ENCODE measurements at regions not wholly inside any gene's neighbourhood (a gene's known extent, or its start where the extent isn't known, plus 50 kb on each side); places are given as distances from the start of the nearest gene placed in this dataset.

DNA sequence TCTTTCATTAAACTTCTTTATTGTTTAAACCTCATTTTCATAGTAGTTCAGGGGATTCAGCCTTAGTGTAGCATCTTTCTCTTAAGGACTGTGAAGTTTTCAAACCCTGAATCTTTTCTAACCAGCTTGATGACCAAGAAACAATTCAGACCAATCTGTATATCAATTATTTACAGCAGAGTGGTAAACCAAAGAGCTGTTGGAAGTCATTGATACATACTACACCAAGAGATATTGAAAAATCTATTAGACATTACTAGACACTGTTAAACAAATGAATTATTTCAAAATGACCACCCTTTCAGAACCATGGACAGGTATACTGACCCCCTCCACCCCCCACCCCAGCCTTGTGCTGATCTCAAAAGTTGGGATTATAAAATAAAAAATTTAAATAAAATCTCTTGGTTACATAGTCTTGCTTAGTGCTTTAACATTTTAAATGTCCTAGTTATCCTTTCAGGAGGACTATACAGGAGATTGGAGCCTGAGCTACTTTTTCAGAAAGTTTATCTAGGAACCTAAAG lies 143.9 kb upstream of the LSM8 start:
- Histone ChIP-seq H2AFZ (ENCODE audit: low read depth, low read length) (no peak overlapping the region), H3K4ac (ENCODE audit: low read depth in 1 of 2, low read length in 2 of 2) (no peak overlapping the region), H3K79me1 (replicated peaks; ENCODE audit: low read length, poor library complexity, severe bottlenecking) (no peaks in the 10 kb centered on the region), H2BK15ac (ENCODE audit: low read depth, poor library complexity, severe bottlenecking) (no peak overlapping the region), H3K23ac (ENCODE audit: low read length in 2 of 2) (no peak overlapping the region), H3K36me3 (ENCODE audit: control insufficient read depth in 1 of 2, insufficient read depth in 2 of 2, low read depth in 1 of 2, low read length in 2 of 2) (no peaks in the 10 kb centered on the region), H3K27ac (ENCODE audit: low read length, poor library complexity, severe bottlenecking) (no peak overlapping the region), H2BK120ac (ENCODE audit: low read depth, low read length) (no peak overlapping the region), H3K4me1 (ENCODE audit: control insufficient read depth, insufficient read depth, low read depth, low read length) (no peaks in the 10 kb centered on the region), H2BK12ac (ENCODE audit: low read length in 2 of 2) (no peak overlapping the region), H3K9me3 (ENCODE audit: control insufficient read depth, low read length) (no peaks in the 10 kb centered on the region), H3K14ac (ENCODE audit: low read length in 2 of 2) (no peak overlapping the region), H3K9ac (ENCODE audit: low read length) (no peak overlapping the region), H3K4me3 (ENCODE audit: insufficient read depth in 1 of 2, low read depth in 1 of 2, low read length in 2 of 2) (no peak overlapping the region), H3K4me2 (ENCODE audit: low read length, poor library complexity, severe bottlenecking) (no peak overlapping the region), H3K18ac (ENCODE audit: low read depth in 1 of 2, low read length in 2 of 2) (no peak overlapping the region), H4K8ac (ENCODE audit: low read length) (no peak overlapping the region), H2BK5ac (ENCODE audit: low read depth, low read length, poor library complexity, severe bottlenecking) (no peak overlapping the region), H3K27me3 (ENCODE audit: control insufficient read depth in 1 of 2, insufficient read depth in 1 of 2, low read length in 2 of 2) (peaks cover 0 to 3% of the 10 kb centered on the region in 2 experiments), H4K91ac (ENCODE audit: low read length) (no peak overlapping the region), H2AK5ac (ENCODE audit: low read length, severe bottlenecking) (no peak overlapping the region)
- DNase-seq = no peak

DNA sequence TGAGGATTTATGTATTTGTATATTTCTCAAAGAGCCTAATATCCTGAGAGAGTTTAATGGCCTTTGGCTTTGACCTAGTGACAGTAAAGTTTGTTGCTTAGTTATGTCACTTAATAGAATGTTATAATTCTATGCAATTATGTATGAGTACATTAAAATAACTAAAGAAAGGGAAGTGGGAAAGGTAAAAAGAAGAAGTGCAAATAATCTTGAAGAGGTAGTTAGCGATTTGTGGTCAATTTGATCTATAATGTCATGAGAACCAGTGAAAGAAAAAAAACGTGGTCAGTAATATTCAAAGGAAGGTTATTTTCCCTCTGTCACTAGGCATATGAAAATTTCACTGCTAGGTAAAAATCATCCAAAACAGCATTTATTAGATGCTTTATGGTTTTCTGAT lies 143.4 kb upstream of the LSM8 start:
- H3K4me2 ChIP-seq (ENCODE audit: low read length, poor library complexity, severe bottlenecking) = no peak overlapping the region
- no peak overlapping the region for H2BK5ac ChIP-seq (ENCODE audit: low read depth, low read length, poor library complexity, severe bottlenecking)
- H4K91ac ChIP-seq (ENCODE audit: low read length) = no peak overlapping the region
- no peaks in the 10 kb centered on the region for H3K36me3 ChIP-seq (ENCODE audit: control insufficient read depth in 1 of 2, insufficient read depth in 2 of 2, low read depth in 1 of 2, low read length in 2 of 2)
- no peaks in the 10 kb centered on the region for H3K9me3 ChIP-seq (ENCODE audit: control insufficient read depth, low read length)
- no peak overlapping the region for H2AFZ ChIP-seq (ENCODE audit: low read depth, low read length)
- no peak overlapping the region for H3K4ac ChIP-seq (ENCODE audit: low read depth in 1 of 2, low read length in 2 of 2)
- H3K9ac ChIP-seq (ENCODE audit: low read length) = no peak overlapping the region
- no peak overlapping the region for H2BK15ac ChIP-seq (ENCODE audit: low read depth, poor library complexity, severe bottlenecking)
- H4K8ac ChIP-seq (ENCODE audit: low read length) = no peak overlapping the region
- no peaks in the 10 kb centered on the region for H3K79me1 ChIP-seq (replicated peaks; ENCODE audit: low read length, poor library complexity, severe bottlenecking)
- H2BK120ac ChIP-seq (ENCODE audit: low read depth, low read length) = no peak overlapping the region
- 93% methylated on average over 1 of the region's 2 CpGs for WGBS
- H3K27me3 ChIP-seq (ENCODE audit: control insufficient read depth in 1 of 2, insufficient read depth in 1 of 2, low read length in 2 of 2) = peaks cover 0 to 3% of the 10 kb centered on the region in 2 experiments
- H3K18ac ChIP-seq (ENCODE audit: low read depth in 1 of 2, low read length in 2 of 2) = no peak overlapping the region
- H3K4me1 ChIP-seq (ENCODE audit: control insufficient read depth, insufficient read depth, low read depth, low read length) = no peaks in the 10 kb centered on the region
- no peak overlapping the region for H3K4me3 ChIP-seq (ENCODE audit: insufficient read depth in 1 of 2, low read depth in 1 of 2, low read length in 2 of 2)
- H2BK12ac ChIP-seq (ENCODE audit: low read length in 2 of 2) = no peak overlapping the region
- no peak overlapping the region for H2AK5ac ChIP-seq (ENCODE audit: low read length, severe bottlenecking)
- no peak overlapping the region for H3K14ac ChIP-seq (ENCODE audit: low read length in 2 of 2)
- no peak overlapping the region for H3K23ac ChIP-seq (ENCODE audit: low read length in 2 of 2)
- no peak for DNase-seq
- no peak overlapping the region for H3K27ac ChIP-seq (ENCODE audit: low read length, poor library complexity, severe bottlenecking)

DNA sequence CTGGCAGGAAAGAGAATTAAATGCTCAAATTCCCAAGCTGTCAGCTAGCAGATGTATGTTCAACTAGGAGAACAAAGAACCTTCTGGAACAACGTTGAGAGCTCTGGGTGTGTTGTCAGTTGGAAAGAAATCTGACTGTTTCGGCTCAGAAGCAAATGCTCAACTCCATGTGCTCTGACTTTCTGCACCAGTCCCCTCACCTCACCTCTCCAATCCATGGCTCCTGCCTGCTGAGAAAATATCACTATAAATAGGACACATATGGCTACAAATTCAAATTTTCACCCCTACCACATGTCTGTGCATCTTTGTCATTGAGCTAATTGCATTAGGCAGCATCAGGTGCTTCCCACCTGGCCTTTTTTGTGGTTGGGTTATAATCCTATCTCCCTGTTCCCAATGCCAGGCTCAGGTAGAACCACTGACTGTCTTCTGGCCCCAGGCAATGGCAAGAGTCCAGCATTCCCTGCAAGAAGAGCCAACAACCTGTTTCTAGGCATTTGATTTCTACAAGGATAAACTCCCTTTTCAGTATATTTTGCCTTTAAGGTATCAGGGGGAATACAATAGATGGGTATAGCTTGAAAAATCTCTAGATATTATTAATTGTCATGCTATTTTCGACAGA lies 142.6 kb upstream of the LSM8 start:
- no peak overlapping the region for H2BK5ac ChIP-seq (ENCODE audit: low read depth, low read length, poor library complexity, severe bottlenecking)

DNA sequence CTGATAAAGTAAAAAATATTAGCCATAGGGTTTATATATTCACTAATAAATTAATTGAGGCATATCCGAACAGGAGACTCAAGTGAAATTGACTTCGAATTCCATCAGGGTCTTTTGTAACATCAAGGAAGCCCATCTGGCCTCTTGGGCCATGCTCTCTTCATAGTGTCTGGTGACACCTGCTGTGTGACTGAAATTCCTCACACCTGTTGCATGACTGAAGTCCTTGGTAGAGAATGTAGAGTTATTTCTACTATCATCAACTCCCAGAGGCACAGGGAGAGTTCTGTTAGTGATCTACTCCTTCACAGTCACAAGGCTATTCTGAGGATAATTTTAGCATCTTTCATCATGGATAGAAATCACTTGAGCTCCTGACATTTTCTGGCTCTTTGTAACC lies 138.3 kb upstream of the LSM8 start:
- Histone ChIP-seq H3K9me3 (ENCODE audit: control insufficient read depth, low read length) (no peaks in the 10 kb centered on the region), H4K91ac (ENCODE audit: low read length) (no peak overlapping the region), H2BK5ac (ENCODE audit: low read depth, low read length, poor library complexity, severe bottlenecking) (no peak overlapping the region), H2AK5ac (ENCODE audit: low read length, severe bottlenecking) (no peak overlapping the region), H2BK15ac (ENCODE audit: low read depth, poor library complexity, severe bottlenecking) (no peak overlapping the region), H3K4me2 (ENCODE audit: low read length, poor library complexity, severe bottlenecking) (no peak overlapping the region), H4K8ac (ENCODE audit: low read length) (no peak overlapping the region), H3K36me3 (ENCODE audit: control insufficient read depth in 1 of 2, insufficient read depth in 2 of 2, low read depth in 1 of 2, low read length in 2 of 2) (no peaks in the 10 kb centered on the region), H2BK120ac (ENCODE audit: low read depth, low read length) (no peak overlapping the region), H3K9ac (ENCODE audit: low read length) (no peak overlapping the region), H2AFZ (ENCODE audit: low read depth, low read length) (no peak overlapping the region), H3K27ac (ENCODE audit: low read length, poor library complexity, severe bottlenecking) (no peak overlapping the region), H3K4ac (ENCODE audit: low read depth in 1 of 2, low read length in 2 of 2) (no peak overlapping the region), H2BK12ac (ENCODE audit: low read length in 2 of 2) (no peak overlapping the region), H3K23ac (ENCODE audit: low read length in 2 of 2) (no peak overlapping the region), H3K79me1 (replicated peaks; ENCODE audit: low read length, poor library complexity, severe bottlenecking) (no peaks in the 10 kb centered on the region), H3K18ac (ENCODE audit: low read depth in 1 of 2, low read length in 2 of 2) (no peak overlapping the region), H3K4me3 (ENCODE audit: insufficient read depth in 1 of 2, low read depth in 1 of 2, low read length in 2 of 2) (no peak overlapping the region), H3K27me3 (ENCODE audit: control insufficient read depth in 1 of 2, insufficient read depth in 1 of 2, low read length in 2 of 2) (no peaks in the 10 kb centered on the region), H3K14ac (ENCODE audit: low read length in 2 of 2) (no peak overlapping the region), H3K4me1 (ENCODE audit: control insufficient read depth, insufficient read depth, low read depth, low read length) (no peaks in the 10 kb centered on the region)
- 100% methylated on average over 2 of the region's 2 CpGs for WGBS
- no peak for DNase-seq

More for the DNA sequence above, 142.6 kb upstream of the LSM8 start:
- no peak overlapping the region for H3K14ac ChIP-seq (ENCODE audit: low read length in 2 of 2)
- H3K4me3 ChIP-seq (ENCODE audit: insufficient read depth in 1 of 2, low read depth in 1 of 2, low read length in 2 of 2) = no peak overlapping the region
- no peak overlapping the region for H2BK12ac ChIP-seq (ENCODE audit: low read length in 2 of 2)
- H3K23ac ChIP-seq (ENCODE audit: low read length in 2 of 2) = no peak overlapping the region
- no peak overlapping the region for H2BK120ac ChIP-seq (ENCODE audit: low read depth, low read length)
- H3K4me2 ChIP-seq (ENCODE audit: low read length, poor library complexity, severe bottlenecking) = no peak overlapping the region
- H3K4ac ChIP-seq (ENCODE audit: low read depth in 1 of 2, low read length in 2 of 2) = no peak overlapping the region
- H3K18ac ChIP-seq (ENCODE audit: low read depth in 1 of 2, low read length in 2 of 2) = no peak overlapping the region
- H4K91ac ChIP-seq (ENCODE audit: low read length) = no peak overlapping the region
- H3K9ac ChIP-seq (ENCODE audit: low read length) = no peak overlapping the region
- H3K36me3 ChIP-seq (ENCODE audit: control insufficient read depth in 1 of 2, insufficient read depth in 2 of 2, low read depth in 1 of 2, low read length in 2 of 2) = no peaks in the 10 kb centered on the region
- H3K27ac ChIP-seq (ENCODE audit: low read length, poor library complexity, severe bottlenecking) = no peak overlapping the region
- no peak overlapping the region for H4K8ac ChIP-seq (ENCODE audit: low read length)
- no peak overlapping the region for H2AFZ ChIP-seq (ENCODE audit: low read depth, low read length)
- peaks cover 0 to 3% of the 10 kb centered on the region in 2 experiments for H3K27me3 ChIP-seq (ENCODE audit: control insufficient read depth in 1 of 2, insufficient read depth in 1 of 2, low read length in 2 of 2)
- H2BK15ac ChIP-seq (ENCODE audit: low read depth, poor library complexity, severe bottlenecking) = no peak overlapping the region
- no peaks in the 10 kb centered on the region for H3K9me3 ChIP-seq (ENCODE audit: control insufficient read depth, low read length)
- WGBS = 57% methylated on average over 3 of the region's 3 CpGs
- no peaks in the 10 kb centered on the region for H3K79me1 ChIP-seq (replicated peaks; ENCODE audit: low read length, poor library complexity, severe bottlenecking)
- DNase-seq = no peak
- H2AK5ac ChIP-seq (ENCODE audit: low read length, severe bottlenecking) = no peak overlapping the region
- no peaks in the 10 kb centered on the region for H3K4me1 ChIP-seq (ENCODE audit: control insufficient read depth, insufficient read depth, low read depth, low read length)

Measured in mesenchymal stem cell (in vitro differentiated cells and primary cell).